ENCODE measurements at regions not wholly inside any gene's neighbourhood (a gene's known extent, or its start where the extent isn't known, plus 50 kb on each side); places are given as distances from the start of the nearest gene placed in this dataset.
"Not testable (repeated sequence)": the region's sequence is repeated elsewhere in the genome, so short reads cannot be mapped to it uniquely, and the experiment has no call there.

GRCh38 chr5:4028384-4028783 lies 432.8 kb downstream of the IRX1 start:
- no peaks in the 10 kb centered on the region for H3K4me1 ChIP-seq (ENCODE audit: control insufficient read depth in 2 of 2, insufficient read depth in 2 of 2, low read length in 2 of 2)
- H3K27ac ChIP-seq (ENCODE audit: low read depth in 2 of 2, low read length in 2 of 2), result no peak overlapping the region
- H3K9me3 ChIP-seq (ENCODE audit: control insufficient read depth in 2 of 2, low read length in 2 of 2), result peaks cover 0 to 5% of the 10 kb centered on the region in 2 donors
- H3K9ac ChIP-seq (ENCODE audit: low read depth in 1 of 2, low read length in 2 of 2), result no peak overlapping the region
- no peak overlapping the region for H3K4me3 ChIP-seq (ENCODE audit: low read length in 2 of 2)
- no peaks in the 10 kb centered on the region for H3K36me3 ChIP-seq (ENCODE audit: control insufficient read depth in 2 of 2, insufficient read depth in 2 of 2, low read length in 2 of 2)
- no peaks in the 10 kb centered on the region for H3K27me3 ChIP-seq (ENCODE audit: control insufficient read depth in 2 of 2, insufficient read depth in 2 of 2, low read length in 2 of 2)

DNA sequence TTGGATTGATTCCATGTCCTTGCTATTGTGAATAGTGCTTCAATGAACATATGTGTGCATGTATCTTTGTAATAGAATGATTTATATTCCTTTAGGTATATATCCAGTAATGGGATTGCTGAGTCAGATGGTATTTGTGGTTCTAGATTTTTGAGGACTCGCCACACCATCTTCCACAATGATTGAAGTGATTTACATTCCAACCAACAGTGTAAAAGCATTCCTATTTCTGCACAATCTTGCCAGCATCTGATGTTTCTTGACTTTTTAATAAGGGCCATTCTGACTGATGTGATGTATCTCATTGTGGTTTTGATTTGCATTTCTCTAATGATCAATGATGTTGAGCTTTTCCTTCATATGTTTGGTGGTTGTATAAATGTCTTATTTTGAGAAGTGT lies 437.9 kb downstream of the IRX1 start:
- not testable (repeated sequence) for H3K9me3 ChIP-seq (ENCODE audit: control insufficient read depth in 2 of 2, low read length in 2 of 2); H3K27ac ChIP-seq (ENCODE audit: low read depth in 2 of 2, low read length in 2 of 2); H3K36me3 ChIP-seq (ENCODE audit: control insufficient read depth in 2 of 2, insufficient read depth in 2 of 2, low read length in 2 of 2); H3K4me3 ChIP-seq (ENCODE audit: low read length in 2 of 2); H3K9ac ChIP-seq (ENCODE audit: low read depth in 1 of 2, low read length in 2 of 2); H3K4me1 ChIP-seq (ENCODE audit: control insufficient read depth in 2 of 2, insufficient read depth in 2 of 2, low read length in 2 of 2); H3K27me3 ChIP-seq (ENCODE audit: control insufficient read depth in 2 of 2, insufficient read depth in 2 of 2, low read length in 2 of 2)

DNA sequence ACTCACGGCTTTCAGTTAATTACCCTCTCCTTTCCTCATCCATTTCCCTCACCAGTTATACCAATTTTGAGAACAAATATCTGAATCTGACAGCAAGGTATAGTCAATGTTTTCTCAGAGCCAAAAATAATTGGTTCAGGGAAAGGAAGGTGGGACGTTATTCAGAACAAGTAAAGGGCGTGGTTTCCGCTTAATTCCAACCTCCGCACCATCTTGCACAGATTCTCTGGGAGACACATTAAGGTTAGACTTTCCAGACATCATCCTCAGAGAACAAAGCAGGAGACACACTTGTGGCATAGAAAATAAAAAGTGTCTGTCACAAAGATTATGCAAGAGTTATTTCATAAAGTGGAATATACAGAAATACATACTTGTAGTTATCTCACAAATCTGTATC lies 441.2 kb downstream of the IRX1 start:
- Histone ChIP-seq H3K9me3 (ENCODE audit: control insufficient read depth in 2 of 2, low read length in 2 of 2) (peaks cover 0 to 3% of the 10 kb centered on the region in 2 donors), H3K27ac (ENCODE audit: low read depth in 2 of 2, low read length in 2 of 2) (no peak overlapping the region), H3K9ac (ENCODE audit: low read depth in 1 of 2, low read length in 2 of 2) (no peak overlapping the region), H3K36me3 (ENCODE audit: control insufficient read depth in 2 of 2, insufficient read depth in 2 of 2, low read length in 2 of 2) (no peaks in the 10 kb centered on the region), H3K27me3 (ENCODE audit: control insufficient read depth in 2 of 2, insufficient read depth in 2 of 2, low read length in 2 of 2) (no peaks in the 10 kb centered on the region), H3K4me3 (ENCODE audit: low read length in 2 of 2) (no peak overlapping the region), H3K4me1 (ENCODE audit: control insufficient read depth in 2 of 2, insufficient read depth in 2 of 2, low read length in 2 of 2) (no peaks in the 10 kb centered on the region)

DNA sequence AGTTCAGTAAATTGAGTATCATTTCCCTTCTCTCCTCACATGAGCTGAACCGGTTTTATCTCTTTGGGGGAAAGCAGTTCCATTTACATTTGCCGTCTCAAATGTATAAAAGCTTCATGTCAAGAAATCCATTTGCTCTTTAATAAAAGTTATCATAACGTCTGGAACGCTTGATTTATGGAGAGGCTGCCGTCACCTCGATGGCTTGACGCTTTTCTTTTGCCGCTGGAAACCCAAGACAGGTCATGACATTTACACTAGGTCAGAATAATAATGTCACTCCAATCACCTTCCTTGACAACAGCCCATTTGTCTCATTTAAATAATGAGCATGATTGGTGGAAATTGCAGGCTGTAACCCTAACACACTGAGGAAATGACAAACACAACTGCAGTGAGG lies 443.4 kb downstream of the IRX1 start:
- Histone ChIP-seq H3K4me3 (ENCODE audit: low read length in 2 of 2) (no peak overlapping the region), H3K27me3 (ENCODE audit: control insufficient read depth in 2 of 2, insufficient read depth in 2 of 2, low read length in 2 of 2) (no peaks in the 10 kb centered on the region), H3K4me1 (ENCODE audit: control insufficient read depth in 2 of 2, insufficient read depth in 2 of 2, low read length in 2 of 2) (no peaks in the 10 kb centered on the region), H3K36me3 (ENCODE audit: control insufficient read depth in 2 of 2, insufficient read depth in 2 of 2, low read length in 2 of 2) (no peaks in the 10 kb centered on the region), H3K9me3 (ENCODE audit: control insufficient read depth in 2 of 2, low read length in 2 of 2) (peaks cover 3 to 4% of the 10 kb centered on the region in 2 donors), H3K27ac (ENCODE audit: low read depth in 2 of 2, low read length in 2 of 2) (no peak overlapping the region), H3K9ac (ENCODE audit: low read depth in 1 of 2, low read length in 2 of 2) (no peak overlapping the region)

DNA sequence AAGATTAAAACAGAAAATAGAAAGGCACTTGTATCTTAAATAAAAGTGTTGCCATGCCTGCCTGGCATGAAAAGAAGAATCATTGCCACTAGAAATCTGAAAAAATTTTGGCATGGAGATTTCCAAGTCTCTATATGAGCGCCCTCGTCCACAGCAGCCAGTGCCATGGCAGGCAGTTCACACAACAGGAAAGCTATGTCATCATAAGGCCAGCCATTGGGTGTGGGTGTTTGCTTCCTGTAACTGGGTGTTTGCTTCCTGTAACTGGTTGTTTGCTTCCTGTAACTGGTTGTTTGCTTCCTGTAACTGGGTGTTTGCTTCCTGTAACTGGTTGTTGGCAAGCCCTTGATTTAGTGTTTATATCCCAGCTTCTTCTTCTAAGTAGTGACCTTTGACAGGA lies 446.7 kb downstream of the IRX1 start:
- peaks cover 0 to 4% of the 10 kb centered on the region in 2 donors for H3K9me3 ChIP-seq (ENCODE audit: control insufficient read depth in 2 of 2, low read length in 2 of 2)
- no peak overlapping the region for H3K9ac ChIP-seq (ENCODE audit: low read depth in 1 of 2, low read length in 2 of 2)
- no peak overlapping the region for H3K27ac ChIP-seq (ENCODE audit: low read depth in 2 of 2, low read length in 2 of 2)
- no peak overlapping the region for H3K4me3 ChIP-seq (ENCODE audit: low read length in 2 of 2)
- no peaks in the 10 kb centered on the region for H3K27me3 ChIP-seq (ENCODE audit: control insufficient read depth in 2 of 2, insufficient read depth in 2 of 2, low read length in 2 of 2)
- no peaks in the 10 kb centered on the region for H3K36me3 ChIP-seq (ENCODE audit: control insufficient read depth in 2 of 2, insufficient read depth in 2 of 2, low read length in 2 of 2)
- no peaks in the 10 kb centered on the region for H3K4me1 ChIP-seq (ENCODE audit: control insufficient read depth in 2 of 2, insufficient read depth in 2 of 2, low read length in 2 of 2)

GRCh38 chr5:4043135-4043534 lies 447.5 kb downstream of the IRX1 start:
- H3K4me1 ChIP-seq (ENCODE audit: control insufficient read depth in 2 of 2, insufficient read depth in 2 of 2, low read length in 2 of 2), result no peaks in the 10 kb centered on the region
- no peak overlapping the region for H3K4me3 ChIP-seq (ENCODE audit: low read length in 2 of 2)
- H3K36me3 ChIP-seq (ENCODE audit: control insufficient read depth in 2 of 2, insufficient read depth in 2 of 2, low read length in 2 of 2), result no peaks in the 10 kb centered on the region
- peaks cover 0 to 4% of the 10 kb centered on the region in 2 donors for H3K9me3 ChIP-seq (ENCODE audit: control insufficient read depth in 2 of 2, low read length in 2 of 2)
- no peak overlapping the region for H3K9ac ChIP-seq (ENCODE audit: low read depth in 1 of 2, low read length in 2 of 2)
- H3K27ac ChIP-seq (ENCODE audit: low read depth in 2 of 2, low read length in 2 of 2), result no peak overlapping the region
- no peaks in the 10 kb centered on the region for H3K27me3 ChIP-seq (ENCODE audit: control insufficient read depth in 2 of 2, insufficient read depth in 2 of 2, low read length in 2 of 2)

GRCh38 chr5:4044881-4045280 lies 449.2 kb downstream of the IRX1 start:
- no peaks in the 10 kb centered on the region for H3K27me3 ChIP-seq (ENCODE audit: control insufficient read depth in 2 of 2, insufficient read depth in 2 of 2, low read length in 2 of 2)
- H3K4me1 ChIP-seq (ENCODE audit: control insufficient read depth in 2 of 2, insufficient read depth in 2 of 2, low read length in 2 of 2), result no peaks in the 10 kb centered on the region
- H3K4me3 ChIP-seq (ENCODE audit: low read length in 2 of 2), result no peak overlapping the region
- no peak overlapping the region for H3K27ac ChIP-seq (ENCODE audit: low read depth in 2 of 2, low read length in 2 of 2)
- H3K9me3 ChIP-seq (ENCODE audit: control insufficient read depth in 2 of 2, low read length in 2 of 2), result peaks cover 0 to 4% of the 10 kb centered on the region in 2 donors
- H3K36me3 ChIP-seq (ENCODE audit: control insufficient read depth in 2 of 2, insufficient read depth in 2 of 2, low read length in 2 of 2), result no peaks in the 10 kb centered on the region
- H3K9ac ChIP-seq (ENCODE audit: low read depth in 1 of 2, low read length in 2 of 2), result no peak overlapping the region

- Histone ChIP-seq H3K27ac (ENCODE audit: low read depth in 2 of 2, low read length in 2 of 2) (no peak overlapping the region), H3K4me1 (ENCODE audit: control insufficient read depth in 2 of 2, insufficient read depth in 2 of 2, low read length in 2 of 2) (no peaks in the 10 kb centered on the region), H3K27me3 (ENCODE audit: control insufficient read depth in 2 of 2, insufficient read depth in 2 of 2, low read length in 2 of 2) (no peaks in the 10 kb centered on the region), H3K9me3 (ENCODE audit: control insufficient read depth in 2 of 2, low read length in 2 of 2) (peaks cover 0 to 3% of the 10 kb centered on the region in 2 donors), H3K36me3 (ENCODE audit: control insufficient read depth in 2 of 2, insufficient read depth in 2 of 2, low read length in 2 of 2) (no peaks in the 10 kb centered on the region), H3K4me3 (ENCODE audit: low read length in 2 of 2) (no peak overlapping the region), H3K9ac (ENCODE audit: low read depth in 1 of 2, low read length in 2 of 2) (no peak overlapping the region)
Observed at GRCh38 chr5:4048398-4048797, 452.8 kb downstream of the IRX1 start.

DNA sequence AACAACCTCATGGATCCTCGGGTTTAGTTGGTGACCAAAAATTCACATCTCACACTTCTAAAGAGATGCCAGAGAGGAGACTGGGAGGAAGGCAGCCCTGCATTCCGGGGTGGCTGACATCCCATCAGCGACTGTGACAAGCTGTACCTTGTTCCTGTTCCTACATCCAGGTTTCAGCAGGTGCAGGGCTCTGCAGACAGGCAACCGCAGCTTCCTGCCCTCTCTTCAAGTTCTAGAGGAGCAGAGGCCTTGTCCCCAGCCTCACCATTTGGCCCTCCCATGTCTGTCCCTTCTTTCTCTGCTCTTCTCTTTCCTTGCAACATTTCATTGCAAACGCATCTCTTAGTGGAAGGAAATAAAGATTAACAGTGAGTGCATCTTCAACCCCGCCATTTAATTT lies 454.6 kb downstream of the IRX1 start:
- Histone ChIP-seq H3K36me3 (ENCODE audit: control insufficient read depth in 2 of 2, insufficient read depth in 2 of 2, low read length in 2 of 2) (no peaks in the 10 kb centered on the region), H3K4me3 (ENCODE audit: low read length in 2 of 2) (no peak overlapping the region)

DNA sequence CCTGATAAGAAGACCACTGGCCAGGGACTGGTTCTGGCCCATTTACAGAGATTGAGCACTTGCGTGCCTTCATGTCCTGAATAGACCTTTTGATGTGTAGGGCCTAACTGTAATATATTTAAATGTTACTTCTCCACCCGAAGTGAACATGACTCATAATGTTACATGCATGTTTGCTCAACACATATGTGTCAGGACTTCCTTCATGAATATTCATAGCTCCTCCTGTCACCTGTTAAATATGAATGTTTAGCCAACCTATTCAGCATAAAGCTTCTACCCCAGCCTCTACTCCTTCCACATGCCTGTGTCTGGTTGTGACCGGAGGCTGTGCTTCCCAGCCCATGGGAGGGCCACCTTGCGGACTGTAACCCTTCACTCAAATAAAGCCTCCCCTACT lies 457.5 kb downstream of the IRX1 start:
- H3K4me1 ChIP-seq (ENCODE audit: control insufficient read depth in 2 of 2, insufficient read depth in 2 of 2, low read length in 2 of 2), result no peaks in the 10 kb centered on the region
- H3K36me3 ChIP-seq (ENCODE audit: control insufficient read depth in 2 of 2, insufficient read depth in 2 of 2, low read length in 2 of 2), result no peaks in the 10 kb centered on the region
- H3K27ac ChIP-seq (ENCODE audit: low read depth in 2 of 2, low read length in 2 of 2), result no peak overlapping the region
- no peaks in the 10 kb centered on the region for H3K27me3 ChIP-seq (ENCODE audit: control insufficient read depth in 2 of 2, insufficient read depth in 2 of 2, low read length in 2 of 2)
- no peaks in the 10 kb centered on the region for H3K9me3 ChIP-seq (ENCODE audit: control insufficient read depth in 2 of 2, low read length in 2 of 2)
- no peak overlapping the region for H3K9ac ChIP-seq (ENCODE audit: low read depth in 1 of 2, low read length in 2 of 2)
- H3K4me3 ChIP-seq (ENCODE audit: low read length in 2 of 2), result no peak overlapping the region

More for the DNA sequence above, 454.6 kb downstream of the IRX1 start:
- no peak overlapping the region for H3K9ac ChIP-seq (ENCODE audit: low read depth in 1 of 2, low read length in 2 of 2)
- no peaks in the 10 kb centered on the region for H3K9me3 ChIP-seq (ENCODE audit: control insufficient read depth in 2 of 2, low read length in 2 of 2)
- no peak overlapping the region for H3K27ac ChIP-seq (ENCODE audit: low read depth in 2 of 2, low read length in 2 of 2)
- no peaks in the 10 kb centered on the region for H3K4me1 ChIP-seq (ENCODE audit: control insufficient read depth in 2 of 2, insufficient read depth in 2 of 2, low read length in 2 of 2)
- no peaks in the 10 kb centered on the region for H3K27me3 ChIP-seq (ENCODE audit: control insufficient read depth in 2 of 2, insufficient read depth in 2 of 2, low read length in 2 of 2)

DNA sequence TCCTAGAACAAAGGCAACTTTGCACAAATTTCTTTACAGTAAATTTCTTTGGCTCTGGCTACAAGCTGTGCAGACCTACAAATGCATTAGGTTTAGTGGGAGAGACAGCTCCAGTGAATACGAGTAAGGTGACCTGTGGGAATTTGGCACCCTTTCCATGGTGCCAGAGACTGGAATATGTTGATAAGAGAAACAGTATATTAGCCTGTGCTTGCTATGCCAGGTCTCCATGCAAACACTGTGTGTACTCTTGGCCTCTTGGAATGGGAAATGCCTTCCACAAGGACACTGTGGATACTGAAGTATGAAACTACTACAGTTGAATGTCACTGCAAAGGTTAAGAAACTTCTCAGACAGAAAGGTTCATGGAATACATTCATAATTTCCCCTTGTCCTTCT lies 458.5 kb downstream of the IRX1 start:
- Histone ChIP-seq H3K27me3 (ENCODE audit: control insufficient read depth in 2 of 2, insufficient read depth in 2 of 2, low read length in 2 of 2) (no peaks in the 10 kb centered on the region), H3K27ac (ENCODE audit: low read depth in 2 of 2, low read length in 2 of 2) (no peak overlapping the region), H3K4me3 (ENCODE audit: low read length in 2 of 2) (no peak overlapping the region), H3K4me1 (ENCODE audit: control insufficient read depth in 2 of 2, insufficient read depth in 2 of 2, low read length in 2 of 2) (no peaks in the 10 kb centered on the region), H3K36me3 (ENCODE audit: control insufficient read depth in 2 of 2, insufficient read depth in 2 of 2, low read length in 2 of 2) (no peaks in the 10 kb centered on the region), H3K9ac (ENCODE audit: low read depth in 1 of 2, low read length in 2 of 2) (no peak overlapping the region), H3K9me3 (ENCODE audit: control insufficient read depth in 2 of 2, low read length in 2 of 2) (no peaks in the 10 kb centered on the region)
